Thyroid gland (tissue), 4 donors: ENCODE measurements at regions not wholly inside any gene's neighbourhood (a gene's known extent, or its start where the extent isn't known, plus 50 kb on each side); places are given as distances from the start of the nearest gene placed in this dataset.

Experiments used
- DNase-seq, 2 donors: peaks; one replicate each; pipeline ENCODE4 v3.0.0-alpha.2; 2019
- H3K27ac ChIP-seq, 3 donors: fragments of 200-600 bp; sonication (generic); 1 replicate in 2 of 3; 2 replicates in 1 of 3; pipeline ENCODE4 v1.5.1; 2016 to 2019; ENCODE audit warnings: mild to moderate bottlenecking in 1 of 3, moderate library complexity in 1 of 3
- H3K27me3 ChIP-seq: fragments of 200-600 bp; sonication (generic); one replicate; pipeline ENCODE4 v1.5.1; 2019
- H3K36me3 ChIP-seq, 2 donors: fragments of 200-600 bp; sonication (generic); one replicate each; pipeline ENCODE4 v1.5.1; 2016 to 2019
- H3K4me1 ChIP-seq, 2 donors: fragments of 200-600 bp; sonication (generic); one replicate each; pipeline ENCODE4 v1.5.1; 2017 to 2019
- H3K4me3 ChIP-seq, 3 donors: fragments of 200-600 bp; sonication (generic); replicated peaks in 1 of 3; 1 replicate in 2 of 3; 2 replicates in 1 of 3; pipeline ENCODE4 v1.5.1; 2016; ENCODE audit warnings: mild to moderate bottlenecking in 1 of 3
- H3K9me3 ChIP-seq: fragments of 200-600 bp; sonication (generic); one replicate; pipeline ENCODE4 v1.5.1; 2017
- CTCF ChIP-seq, 6 experiments: fragments of 200-600 bp in 3 of 6; fragments of 450-650 bp in 3 of 6; sonication (generic) in 3 of 6; IDR thresholded peaks; one replicate each; pipeline ENCODE4 v1.5.1; 2016 to 2019; ENCODE audit warnings: antibody characterized with exemption in 6 of 6, mild to moderate bottlenecking in 2 of 6, inconsistent platforms in 1 of 6, moderate library complexity in 1 of 6
- POLR2A ChIP-seq, 2 donors: fragments of 450-650 bp; IDR thresholded peaks; one replicate each; pipeline ENCODE4 v1.6.1; 2017; ENCODE audit warnings: antibody characterized with exemption in 2 of 2, mild to moderate bottlenecking in 2 of 2, moderate library complexity in 1 of 2
- WGBS, 2 donors: methylation state at CpG; one replicate each; pipeline ENCODE4 v1.1.5; 2017; 5-methylcytosine and 5-hydroxymethylcytosine counted together
- intact Hi-C: fragments of 100-400 bp; cut with DNase I; formaldehyde crosslinking; loops from one replicate; pipeline ENCODE4 v1.15.1; 2023

- DNase-seq: no peak
- no peak overlapping the region for H3K27ac ChIP-seq
- H3K9me3 ChIP-seq: no peaks in the 10 kb centered on the region
- WGBS, 2 donors: 58 to 73% methylated on average over 2 of the region's 2 CpGs
- H3K4me3 ChIP-seq: no peak overlapping the region
- H3K36me3 ChIP-seq: no peaks in the 10 kb centered on the region
- no peaks in the 10 kb centered on the region for H3K27me3 ChIP-seq
- no peaks in the 10 kb centered on the region for H3K4me1 ChIP-seq
- intact Hi-C loops: no loop called here
- no peak for TF ChIP-seq CTCF (IDR thresholded peaks at IDR 0.05)
- no peak for TF ChIP-seq POLR2A (IDR thresholded peaks at IDR 0.05)
Measured at GRCh38 chr3:31262201-31262600, 270.5 kb upstream of the STT3B start.

- DNase-seq: no peak
Measured at GRCh38 chr3:31263897-31264296, 268.8 kb upstream of the STT3B start.

DNA sequence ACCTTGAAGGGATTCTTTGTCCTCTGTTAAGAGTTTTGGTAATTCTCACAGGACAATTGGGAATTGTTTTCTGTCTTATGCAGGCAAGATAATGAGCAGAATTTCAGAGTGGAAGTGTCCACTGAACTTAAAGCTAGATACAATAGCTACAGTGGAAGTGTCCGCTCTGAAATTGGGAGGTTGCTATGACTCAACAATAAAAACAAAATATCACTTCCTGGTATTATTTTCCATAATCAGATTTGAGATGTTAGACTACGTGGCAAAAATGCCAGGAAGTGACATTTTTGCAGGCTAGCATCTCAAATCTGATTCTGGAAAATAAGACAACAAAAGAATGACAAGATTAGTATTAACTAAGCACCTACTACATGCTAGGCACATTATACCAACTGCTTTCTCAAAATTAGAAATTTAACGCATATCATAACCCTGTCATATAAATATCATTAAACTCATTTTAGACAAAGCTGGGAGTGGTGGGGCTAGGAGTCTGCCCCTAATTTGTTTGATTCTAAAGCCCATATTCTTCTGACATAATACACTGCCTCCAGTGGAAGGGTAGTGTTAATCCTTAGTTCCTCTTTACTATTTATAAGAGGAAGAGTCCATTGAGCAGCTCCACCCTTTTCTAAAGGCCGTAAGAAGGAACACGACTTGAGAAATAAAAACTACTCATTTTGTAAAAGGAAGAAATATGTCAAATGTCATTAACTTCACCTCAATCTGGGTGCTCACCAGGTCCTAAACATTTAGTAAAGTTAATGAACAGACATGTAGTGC is 266.9 kb upstream of the STT3B start:
- no peaks in the 10 kb centered on the region for H3K4me1 ChIP-seq
- TF ChIP-seq POLR2A (IDR thresholded peaks at IDR 0.05) (no peak), CTCF (IDR thresholded peaks at IDR 0.05) (no peak)
- H3K27ac ChIP-seq: no peak overlapping the region
- H3K36me3 ChIP-seq: no peaks in the 10 kb centered on the region
- H3K9me3 ChIP-seq: no peaks in the 10 kb centered on the region
- H3K27me3 ChIP-seq: no peaks in the 10 kb centered on the region
- no peak overlapping the region for H3K4me3 ChIP-seq
- DNase-seq: no peak
- WGBS, 2 donors: 86% methylated on average over 5 of the region's 5 CpGs
- intact Hi-C loops: no loop called here

More at GRCh38 chr3:31263897-31264296, 268.8 kb upstream of the STT3B start:
- TF ChIP-seq POLR2A (IDR thresholded peaks at IDR 0.05) (no peak), CTCF (IDR thresholded peaks at IDR 0.05) (no peak)
- H3K4me1 ChIP-seq: no peaks in the 10 kb centered on the region
- no peak overlapping the region for H3K27ac ChIP-seq
- WGBS, 2 donors: 71 to 87% methylated on average over 1 of the region's 1 CpG
- H3K27me3 ChIP-seq: no peaks in the 10 kb centered on the region
- intact Hi-C loops: no loop called here
- no peaks in the 10 kb centered on the region for H3K9me3 ChIP-seq
- no peak overlapping the region for H3K4me3 ChIP-seq
- no peaks in the 10 kb centered on the region for H3K36me3 ChIP-seq

DNA sequence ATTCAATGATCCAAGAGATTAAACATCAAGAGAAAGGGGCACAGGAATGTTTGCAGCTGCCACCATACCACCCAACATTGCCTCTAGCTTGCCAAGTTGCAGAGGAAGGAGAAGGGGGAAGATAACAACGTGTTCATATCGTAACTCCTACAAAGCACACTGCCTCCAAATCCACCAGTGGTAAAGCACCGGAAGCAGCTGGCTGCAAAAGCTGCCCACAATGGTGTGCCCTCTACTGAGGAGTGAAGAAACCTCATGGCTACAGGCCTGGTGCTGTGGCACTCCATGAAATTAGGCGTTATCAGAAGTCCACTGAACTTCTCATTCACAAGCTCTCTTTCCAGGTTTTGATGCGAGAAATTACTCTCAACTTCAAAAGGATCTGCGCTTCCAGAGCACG is 263.9 kb upstream of the STT3B start:
- DNase-seq: no peak
- H3K27me3 ChIP-seq: no peaks in the 10 kb centered on the region
- no peak overlapping the region for H3K27ac ChIP-seq
- H3K4me3 ChIP-seq: no peak overlapping the region
- H3K36me3 ChIP-seq: no peaks in the 10 kb centered on the region
- H3K9me3 ChIP-seq: no peaks in the 10 kb centered on the region
- 87 to 91% methylated on average over 7 of the region's 7 CpGs for WGBS, 2 donors
- H3K4me1 ChIP-seq: no peaks in the 10 kb centered on the region
- no peak for TF ChIP-seq POLR2A (IDR thresholded peaks at IDR 0.05)
- TF ChIP-seq CTCF (IDR thresholded peaks at IDR 0.05): no peak
- intact Hi-C loops: no loop called here

GRCh38 chr3:31270010-31270409 is 262.7 kb upstream of the STT3B start:
- Histone ChIP-seq H3K27ac (no peak overlapping the region), H3K4me3 (no peak overlapping the region), H3K4me1 (no peaks in the 10 kb centered on the region), H3K36me3 (no peaks in the 10 kb centered on the region), H3K27me3 (no peaks in the 10 kb centered on the region), H3K9me3 (no peaks in the 10 kb centered on the region)
- DNase-seq: no peak
- TF ChIP-seq CTCF (IDR thresholded peaks at IDR 0.05) (no peak), POLR2A (IDR thresholded peaks at IDR 0.05) (no peak)
- intact Hi-C loops: no loop called here
